LNCAP (cell line): ENCODE measurements at regions not wholly inside any gene's neighbourhood (a gene's known extent, or its start where the extent isn't known, plus 50 kb on each side); places are given as distances from the start of the nearest gene placed in this dataset.

ENCODE experiments used
- TF ChIP-seq, protein P1 (sequence below): fragments of 450-650 bp; IDR thresholded peaks from 2 replicates; pipeline ENCODE4 v1.5.1; 2017; ENCODE audit warnings: mild to moderate bottlenecking

DNA sequence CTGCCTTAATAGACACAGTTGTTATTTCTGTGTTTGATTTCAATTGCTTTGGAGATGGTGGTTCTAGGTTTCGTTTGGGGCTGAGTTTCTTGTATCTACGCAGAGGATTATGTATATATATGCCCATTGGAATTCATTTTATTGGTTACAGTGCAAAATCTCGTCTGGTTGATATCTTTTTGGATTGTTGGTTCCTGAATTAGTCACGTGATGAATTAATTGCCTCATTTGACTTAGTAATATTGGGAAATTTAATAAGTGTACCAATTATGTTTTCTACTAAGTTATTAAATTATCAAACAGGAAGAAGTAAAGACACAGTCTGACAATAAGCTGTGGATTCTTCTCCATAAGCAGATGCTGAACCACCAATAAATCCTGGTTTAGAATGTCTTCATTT lies 467.9 kb upstream of the TENM3 start:
- TF ChIP-seq, protein P1, sequence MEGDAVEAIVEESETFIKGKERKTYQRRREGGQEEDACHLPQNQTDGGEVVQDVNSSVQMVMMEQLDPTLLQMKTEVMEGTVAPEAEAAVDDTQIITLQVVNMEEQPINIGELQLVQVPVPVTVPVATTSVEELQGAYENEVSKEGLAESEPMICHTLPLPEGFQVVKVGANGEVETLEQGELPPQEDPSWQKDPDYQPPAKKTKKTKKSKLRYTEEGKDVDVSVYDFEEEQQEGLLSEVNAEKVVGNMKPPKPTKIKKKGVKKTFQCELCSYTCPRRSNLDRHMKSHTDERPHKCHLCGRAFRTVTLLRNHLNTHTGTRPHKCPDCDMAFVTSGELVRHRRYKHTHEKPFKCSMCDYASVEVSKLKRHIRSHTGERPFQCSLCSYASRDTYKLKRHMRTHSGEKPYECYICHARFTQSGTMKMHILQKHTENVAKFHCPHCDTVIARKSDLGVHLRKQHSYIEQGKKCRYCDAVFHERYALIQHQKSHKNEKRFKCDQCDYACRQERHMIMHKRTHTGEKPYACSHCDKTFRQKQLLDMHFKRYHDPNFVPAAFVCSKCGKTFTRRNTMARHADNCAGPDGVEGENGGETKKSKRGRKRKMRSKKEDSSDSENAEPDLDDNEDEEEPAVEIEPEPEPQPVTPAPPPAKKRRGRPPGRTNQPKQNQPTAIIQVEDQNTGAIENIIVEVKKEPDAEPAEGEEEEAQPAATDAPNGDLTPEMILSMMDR = no peak

DNA sequence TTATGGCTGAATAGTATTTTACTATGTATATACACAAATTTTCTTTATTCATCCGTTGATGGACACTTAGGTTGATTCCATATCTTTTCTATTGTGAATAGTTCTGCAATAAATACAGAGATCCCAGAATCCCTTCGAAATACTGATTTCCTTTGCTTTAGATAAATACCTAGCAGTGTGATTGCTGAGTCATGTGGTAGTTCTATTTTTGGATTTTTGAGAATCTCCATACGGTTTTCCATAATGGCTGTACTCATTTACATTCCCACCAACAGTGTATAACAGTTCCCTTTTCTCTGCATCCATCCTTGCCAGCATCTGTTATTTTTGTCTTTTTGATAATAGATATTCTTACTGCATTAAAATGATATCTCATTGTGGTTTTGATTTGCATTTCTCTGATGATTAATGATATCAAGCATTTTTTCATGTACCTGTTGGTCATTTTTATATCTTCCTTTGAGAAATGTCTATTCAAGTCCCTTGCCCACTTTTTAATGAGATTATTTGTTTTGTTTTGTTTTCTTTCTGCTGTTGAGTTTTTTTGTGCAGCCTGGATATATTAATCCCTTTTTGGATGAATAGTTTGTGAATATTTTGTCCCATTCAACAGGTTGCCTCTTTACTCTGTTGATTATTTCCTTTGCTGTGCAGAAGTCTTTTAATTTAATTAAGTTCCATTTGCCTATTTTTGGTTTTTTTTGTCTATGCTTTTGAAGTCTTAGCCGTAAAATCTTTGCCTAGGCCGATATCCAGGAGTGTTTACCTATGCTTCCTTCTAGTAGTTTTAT lies 466.7 kb upstream of the TENM3 start:
- TF ChIP-seq, protein P1 = no peak

DNA sequence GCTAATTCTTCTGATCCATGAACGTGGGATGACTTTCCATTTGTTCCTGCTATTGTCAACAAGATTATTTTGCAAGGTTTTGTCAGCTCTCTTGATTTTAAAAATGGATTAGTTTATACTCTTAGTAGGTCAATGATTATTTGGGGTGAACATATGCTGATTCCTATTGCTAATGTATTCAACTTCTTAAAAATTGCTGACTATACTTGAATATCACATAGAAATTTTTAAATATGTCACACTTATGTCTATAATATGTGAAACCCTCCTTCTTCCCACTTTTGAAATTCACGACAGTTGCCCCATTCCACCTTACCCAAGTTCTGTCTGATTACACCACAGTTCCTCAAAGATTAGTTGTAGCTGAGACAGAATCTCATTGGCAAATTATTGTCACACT lies 465.7 kb upstream of the TENM3 start:
- TF ChIP-seq, protein P1 = no peak

DNA sequence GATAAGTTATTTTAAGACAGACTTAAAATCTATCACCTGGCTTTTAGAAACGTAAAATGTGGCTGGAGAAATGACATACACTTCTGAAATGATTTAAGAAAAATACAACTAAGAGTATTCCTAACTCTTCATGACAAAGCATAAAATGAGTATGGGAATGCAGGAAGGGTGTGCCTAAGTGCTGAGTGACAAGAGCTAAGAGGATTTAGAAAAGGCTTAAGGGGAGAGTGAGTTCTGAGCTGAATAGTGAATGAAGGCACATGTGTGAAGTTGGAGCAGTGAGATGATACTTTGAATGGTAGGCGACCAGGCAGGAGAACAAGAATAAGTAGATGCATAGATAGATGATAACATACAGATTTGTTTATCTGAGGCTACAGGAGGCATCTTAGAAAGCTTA lies 458.3 kb upstream of the TENM3 start:
- TF ChIP-seq, protein P1 = no peak

DNA sequence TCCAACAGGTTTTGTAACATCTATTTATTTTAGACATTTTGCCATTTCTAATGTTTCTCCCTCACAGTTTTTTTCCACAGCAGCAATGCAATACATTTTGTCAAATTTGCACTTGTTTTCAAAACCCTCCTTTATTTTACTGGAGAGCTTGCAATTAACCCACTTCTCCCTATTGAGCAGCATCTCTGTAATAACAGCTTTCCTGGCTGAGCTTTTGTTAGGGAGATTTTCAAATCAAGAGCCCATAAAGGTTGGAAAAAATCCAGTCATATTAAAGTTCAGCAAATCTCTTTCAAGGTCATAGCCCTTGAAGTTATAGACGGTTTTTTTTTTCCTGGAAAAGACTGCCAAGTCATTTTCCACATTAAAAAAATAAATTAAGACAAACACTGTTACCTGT lies 450.6 kb upstream of the TENM3 start:
- TF ChIP-seq, protein P1 = no peak

DNA sequence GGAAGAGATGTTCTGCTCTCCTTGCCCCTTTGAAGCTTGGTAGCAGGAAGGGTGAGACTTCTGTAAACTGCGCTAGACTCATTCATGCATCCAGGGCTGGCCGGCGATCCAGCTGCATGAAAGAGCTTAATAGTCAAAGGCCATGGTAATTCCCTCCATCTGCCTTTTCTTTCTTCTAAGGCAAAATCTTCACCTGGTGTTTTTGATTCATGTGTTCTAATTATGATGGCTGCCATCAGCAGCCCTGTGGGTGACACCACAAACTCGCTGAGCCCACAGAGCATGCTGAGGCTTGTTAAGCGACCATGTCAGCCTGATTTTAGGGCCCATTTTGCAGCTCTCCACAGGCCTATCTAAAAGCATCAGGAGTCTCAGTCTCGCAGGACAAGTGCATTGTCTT lies 450.1 kb upstream of the TENM3 start:
- TF ChIP-seq, protein P1 = no peak

DNA sequence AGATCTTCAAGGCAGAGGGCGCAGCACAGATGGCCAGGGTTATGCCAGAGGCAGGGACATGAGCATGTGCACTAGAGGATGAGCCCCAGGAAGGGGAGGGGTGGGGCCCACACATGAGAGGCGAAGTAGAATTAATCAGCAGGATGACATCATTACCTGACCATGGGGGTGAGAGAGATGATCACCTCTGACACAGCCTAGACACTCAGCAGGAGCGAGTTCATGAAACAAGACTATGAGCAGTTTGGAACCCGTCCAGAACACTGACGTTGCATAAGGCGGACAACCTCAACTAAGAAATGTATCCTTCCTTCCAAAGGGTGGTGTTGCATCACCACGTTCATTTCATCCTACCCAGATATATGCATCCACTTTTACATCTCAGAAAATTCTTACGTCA lies 446.7 kb upstream of the TENM3 start:
- TF ChIP-seq, protein P1 = no peak

DNA sequence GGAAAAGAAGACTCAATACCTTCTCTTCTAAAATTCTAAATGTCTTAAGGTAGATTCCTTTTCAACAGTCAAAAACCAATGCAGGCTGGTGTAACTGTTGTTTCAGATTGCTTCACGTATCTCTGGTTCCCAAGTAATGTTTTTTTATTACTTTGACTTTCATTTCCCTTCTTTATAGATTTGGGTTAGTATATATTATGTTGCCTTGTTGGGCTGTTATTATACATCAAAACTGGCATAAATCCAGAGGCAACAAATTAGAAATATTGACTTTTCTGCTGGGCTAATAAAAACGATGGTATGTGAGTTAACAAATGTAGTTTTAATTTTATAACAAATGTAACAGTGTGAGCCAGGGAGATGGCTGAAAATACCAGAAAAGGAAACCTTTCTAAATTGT lies 444.7 kb upstream of the TENM3 start:
- TF ChIP-seq, protein P1 = no peak
